ENCODE measurements at regions not wholly inside any gene's neighbourhood (a gene's known extent, or its start where the extent isn't known, plus 50 kb on each side); places are given as distances from the start of the nearest gene placed in this dataset.
A peak's percentile ranks its signal among the peaks of the same experiment; 100 is the strongest.

- Histone ChIP-seq H3K27me3 (peaks cover 0 to 16% (median 0%) of the 10 kb centered on the region in 4 donors), H3K9me3 (peaks cover 0 to 11% (median 7%) of the 10 kb centered on the region in 4 donors), H3K4me1 (no peaks in the 10 kb centered on the region), H3K36me3 (no peaks in the 10 kb centered on the region), H3K4me3 (no peak overlapping the region), H3K27ac (replicated peaks in 1 of 4) (no peak overlapping the region)
- no peak for TF ChIP-seq CTCF (IDR thresholded peaks at IDR 0.05)
- no peak for TF ChIP-seq EP300 (IDR thresholded peaks at IDR 0.05)
- no peak for TF ChIP-seq POLR2AphosphoS5 (IDR thresholded peaks at IDR 0.05)
- TF ChIP-seq POLR2A (IDR thresholded peaks at IDR 0.05; ENCODE audit: low read depth), result no peak
- no peak for DNase-seq (ENCODE audit: extremely low spot score)
- WGBS, result 74% methylated on average over 8 of the region's 8 CpGs
- intact Hi-C loops (cut with DNase I), result no loop called here
Measured at GRCh38 chr10:123599366-123599849, 66.7 kb upstream of the GPR26 start.

GRCh38 chr10:123600177-123600576 lies 66.0 kb upstream of the GPR26 start:
- WGBS, result 85% methylated on average over 3 of the region's 3 CpGs
- no peak for TF ChIP-seq POLR2AphosphoS5 (IDR thresholded peaks at IDR 0.05)
- TF ChIP-seq CTCF (IDR thresholded peaks at IDR 0.05), result no peak
- no peak for TF ChIP-seq EP300 (IDR thresholded peaks at IDR 0.05)
- no peak for TF ChIP-seq POLR2A (IDR thresholded peaks at IDR 0.05; ENCODE audit: low read depth)

GRCh38 chr10:123603130-123603529 lies 63.0 kb upstream of the GPR26 start:
- no peak for DNase-seq (ENCODE audit: extremely low spot score)
- no peak for TF ChIP-seq CTCF (IDR thresholded peaks at IDR 0.05)
- no peak for TF ChIP-seq POLR2A (IDR thresholded peaks at IDR 0.05; ENCODE audit: low read depth)
- TF ChIP-seq POLR2AphosphoS5 (IDR thresholded peaks at IDR 0.05), result no peak
- TF ChIP-seq EP300 (IDR thresholded peaks at IDR 0.05), result no peak
- H3K9me3 ChIP-seq, result peaks cover 0 to 11% (median 7%) of the 10 kb centered on the region in 4 donors
- no peak overlapping the region for H3K4me3 ChIP-seq
- no peaks in the 10 kb centered on the region for H3K36me3 ChIP-seq
- no peaks in the 10 kb centered on the region for H3K4me1 ChIP-seq
- peaks cover 0 to 38% (median 0%) of the 10 kb centered on the region in 4 donors for H3K27me3 ChIP-seq
- WGBS, result 56% methylated on average over 3 of the region's 4 CpGs
- intact Hi-C loops (cut with DNase I), result no loop called here
- no peak overlapping the region for H3K27ac ChIP-seq (replicated peaks in 1 of 4)

More at GRCh38 chr10:123600177-123600576, 66.0 kb upstream of the GPR26 start:
- Histone ChIP-seq H3K4me1 (no peaks in the 10 kb centered on the region), H3K27ac (replicated peaks in 1 of 4) (no peak overlapping the region), H3K27me3 (peaks cover 0 to 18% (median 0%) of the 10 kb centered on the region in 4 donors), H3K9me3 (peaks cover 0 to 11% (median 7%) of the 10 kb centered on the region in 4 donors), H3K4me3 (no peak overlapping the region), H3K36me3 (no peaks in the 10 kb centered on the region)
- no peak for DNase-seq (ENCODE audit: extremely low spot score)
- intact Hi-C loops (cut with DNase I), result no loop called here

GRCh38 chr10:123604506-123604905 lies 61.6 kb upstream of the GPR26 start:
- Histone ChIP-seq H3K9me3 (peaks cover 0 to 11% (median 7%) of the 10 kb centered on the region in 4 donors), H3K4me1 (no peaks in the 10 kb centered on the region), H3K36me3 (no peaks in the 10 kb centered on the region), H3K27ac (replicated peaks in 1 of 4) (no peak overlapping the region), H3K27me3 (peaks cover 0 to 50% (median 0%) of the 10 kb centered on the region in 4 donors), H3K4me3 (no peak overlapping the region)
- peak; percentile 45 for DNase-seq (ENCODE audit: extremely low spot score)
- intact Hi-C loops (cut with DNase I), result no loop called here
- 84% methylated on average over 6 of the region's 6 CpGs for WGBS
- no peak for TF ChIP-seq POLR2AphosphoS5 (IDR thresholded peaks at IDR 0.05)
- no peak for TF ChIP-seq POLR2A (IDR thresholded peaks at IDR 0.05; ENCODE audit: low read depth)
- TF ChIP-seq EP300 (IDR thresholded peaks at IDR 0.05), result no peak
- no peak for TF ChIP-seq CTCF (IDR thresholded peaks at IDR 0.05)

- Histone ChIP-seq H3K27me3 (peaks cover 0 to 59% (median 0%) of the 10 kb centered on the region in 4 donors), H3K27ac (replicated peaks in 1 of 4) (no peak overlapping the region), H3K4me1 (no peaks in the 10 kb centered on the region), H3K9me3 (peaks cover 0 to 7% (median 6%) of the 10 kb centered on the region in 4 donors), H3K4me3 (no peak overlapping the region), H3K36me3 (no peaks in the 10 kb centered on the region)
- TF ChIP-seq EP300 (IDR thresholded peaks at IDR 0.05) (no peak), POLR2A (IDR thresholded peaks at IDR 0.05; ENCODE audit: low read depth) (no peak), CTCF (IDR thresholded peaks at IDR 0.05) (no peak), POLR2AphosphoS5 (IDR thresholded peaks at IDR 0.05) (no peak)
- intact Hi-C loops (cut with DNase I), result no loop called here
- peak; percentile 55 for DNase-seq (ENCODE audit: extremely low spot score)
- WGBS, result 78% methylated on average over 9 of the region's 9 CpGs
Measured at GRCh38 chr10:123606006-123606405, 60.1 kb upstream of the GPR26 start.
